Panc1 (cell line): ENCODE measurements at regions not wholly inside any gene's neighbourhood (a gene's known extent, or its start where the extent isn't known, plus 50 kb on each side); places are given as distances from the start of the nearest gene placed in this dataset.

Experiments used
- ATAC-seq: fragments of 200-7000 bp; cut with Tn5 transposase; 2 replicates; pipeline ENCODE4 v1.9.1; 2020; ENCODE audit warnings: mild to moderate bottlenecking, moderate library complexity
- BruUV-seq: library from RNA; stranded (reverse); fragments of 400-500 nt; replicated peaks from 2 replicates; lab custom pipeline; 2021; lab: Mats Ljungman, UMichigan
- CTCF ChIA-PET: fragments of 300-600 bp; sonication (Branson Sonifier 250); formaldehyde crosslinking; loops from one replicate; lab custom pipeline; 2022; ENCODE audit warnings: antibody characterized with exemption; lab: Charles Lee
- POLR2A ChIA-PET: fragments of 300-600 bp; sonication (Branson Sonifier 250); formaldehyde crosslinking; loops from one replicate; lab custom pipeline; 2022; ENCODE audit warnings: antibody characterized with exemption; lab: Charles Lee
- DNase-seq: peaks from one replicate; pipeline ENCODE4 v3.0.0-alpha.2; 2010; ENCODE audit warnings: low read depth, low spot score
- H3K27ac ChIP-seq: 2 replicates; pipeline ENCODE4 v1.5.1; 2011; ENCODE audit warnings: mild to moderate bottlenecking, low read length, inconsistent platforms
- H3K27me3 ChIP-seq: fragments of 200-500 bp; sonication (Bioruptor generic); 2 replicates; pipeline ENCODE4 v1.6.0; 2014; ENCODE audit warnings: low read length, inconsistent platforms; ENCODE audit not compliant: control insufficient read depth, insufficient read depth
- H3K36me3 ChIP-seq: fragments of 200-500 bp; sonication (Bioruptor generic); 2 replicates; pipeline ENCODE4 v1.5.1; 2014; ENCODE audit warnings: inconsistent platforms, mild to moderate bottlenecking, low read length, moderate library complexity; ENCODE audit not compliant: control insufficient read depth, insufficient read depth
- H3K4me1 ChIP-seq: 2 replicates; pipeline ENCODE4 v1.5.1; 2011; ENCODE audit warnings: inconsistent platforms, mild to moderate bottlenecking, low read length, moderate library complexity; ENCODE audit not compliant: control insufficient read depth, insufficient read depth
- H3K4me3 ChIP-seq, 2 experiments: 2 replicates each; pipeline ENCODE4 v1.5.1; 2011 to 2012; ENCODE audit warnings: low read depth in 2 of 2, low read length in 2 of 2, mild to moderate bottlenecking in 2 of 2, inconsistent platforms in 1 of 2, moderate library complexity in 1 of 2
- H3K9me3 ChIP-seq: fragments of 200-500 bp; sonication (Bioruptor generic); 2 replicates; pipeline ENCODE4 v1.5.1; 2014; ENCODE audit warnings: low read depth, mild to moderate bottlenecking, inconsistent platforms, low read length, moderate library complexity; ENCODE audit not compliant: control insufficient read depth, insufficient read depth
- CTCF ChIP-seq: fragments of 450-650 bp; IDR thresholded peaks from 2 replicates; pipeline ENCODE4 v1.5.1; 2017; ENCODE audit warnings: mild to moderate bottlenecking
- POLR2AphosphoS5 ChIP-seq: IDR thresholded peaks from 2 replicates; pipeline ENCODE4 v1.6.1; 2012; ENCODE audit warnings: mild to moderate bottlenecking, low read depth, low read length, moderate library complexity
- REST ChIP-seq, 2 experiments: IDR thresholded peaks; 2 replicates each; pipeline ENCODE4 v1.6.1; 2011 to 2012; ENCODE audit warnings: low read depth in 2 of 2, control low read depth in 1 of 2, low read length in 1 of 2, mild to moderate bottlenecking in 1 of 2, moderate library complexity in 1 of 2; ENCODE audit not compliant: insufficient read depth in 1 of 2
- SIN3A ChIP-seq: IDR thresholded peaks from 2 replicates; pipeline ENCODE4 v1.6.1; 2012; ENCODE audit warnings: low read depth, mild to moderate bottlenecking, low read length, moderate library complexity, borderline replicate concordance; ENCODE audit not compliant: insufficient read depth
- TCF7L2 ChIP-seq: IDR thresholded peaks from 2 replicates; pipeline ENCODE4 v1.6.1; 2011; ENCODE audit warnings: mild to moderate bottlenecking, low read depth, low read length, inconsistent platforms
- in situ Hi-C: cut with HindIII; loops from 2 replicates; pipeline ENCODE4 v1.10.0; 2016; ENCODE audit warnings: low sequenced_read_pairs, low pct_unique_long_range_greater_than_20kb
- intact Hi-C: fragments of 100-400 bp; cut with micrococcal nuclease; formaldehyde crosslinking; loops from one replicate; pipeline ENCODE4 v1.10.0; 2022; ENCODE audit not compliant: unreplicated experiment

GRCh38 chr3:89813500-89813899 lies 706.1 kb downstream of the EPHA3 start:
- CTCF ChIA-PET, result no interaction called here
- no peak for ATAC-seq
- H3K4me3 ChIP-seq, result no peak overlapping the region
- no peaks in the 10 kb centered on the region for H3K36me3 ChIP-seq
- no peak overlapping the region for H3K27ac ChIP-seq
- intact Hi-C loops (no loop called here), in situ Hi-C loops (no loop called here)
- POLR2A ChIA-PET, result no interaction called here
- H3K27me3 ChIP-seq, result no peaks in the 10 kb centered on the region
- no peaks in the 10 kb centered on the region for H3K9me3 ChIP-seq
- no TSS peak for BruUV-seq
- TF ChIP-seq REST (IDR thresholded peaks at IDR 0.05; ENCODE audit: insufficient read depth in 1 of 2, low read depth in 2 of 2, low read length in 1 of 2) (no peak), TCF7L2 (no peak), SIN3A (no peak), POLR2AphosphoS5 (no peak), CTCF (no peak)
- DNase-seq, result no peak
- H3K4me1 ChIP-seq, result no peaks in the 10 kb centered on the region

GRCh38 chr3:89841041-89841440 lies 733.6 kb downstream of the EPHA3 start:
- TF ChIP-seq TCF7L2 (no peak), SIN3A (no peak), REST (IDR thresholded peaks at IDR 0.05; ENCODE audit: insufficient read depth in 1 of 2, low read depth in 2 of 2, low read length in 1 of 2) (no peak), CTCF (no peak), POLR2AphosphoS5 (no peak)
- H3K27me3 ChIP-seq, result no peaks in the 10 kb centered on the region
- no TSS peak for BruUV-seq
- intact Hi-C loops (no loop called here), in situ Hi-C loops (no loop called here)
- DNase-seq, result no peak
- no peak overlapping the region for H3K27ac ChIP-seq
- no peaks in the 10 kb centered on the region for H3K9me3 ChIP-seq
- no peak overlapping the region for H3K4me3 ChIP-seq
- H3K36me3 ChIP-seq, result no peaks in the 10 kb centered on the region
- H3K4me1 ChIP-seq, result no peaks in the 10 kb centered on the region
- ATAC-seq, result no peak
- CTCF ChIA-PET, result no interaction called here
- POLR2A ChIA-PET, result no interaction called here
